GM18867 (cell line): ENCODE measurements at regions not wholly inside any gene's neighbourhood (a gene's known extent, or its start where the extent isn't known, plus 50 kb on each side); places are given as distances from the start of the nearest gene placed in this dataset.

Experiments used
- ATAC-seq: cut with Tn5 transposase; IDR thresholded peaks from one replicate; pipeline ENCODE4 v1.9.1; 2021; ENCODE audit warnings: mild to moderate bottlenecking, moderate library complexity; ENCODE audit not compliant: unreplicated experiment

DNA sequence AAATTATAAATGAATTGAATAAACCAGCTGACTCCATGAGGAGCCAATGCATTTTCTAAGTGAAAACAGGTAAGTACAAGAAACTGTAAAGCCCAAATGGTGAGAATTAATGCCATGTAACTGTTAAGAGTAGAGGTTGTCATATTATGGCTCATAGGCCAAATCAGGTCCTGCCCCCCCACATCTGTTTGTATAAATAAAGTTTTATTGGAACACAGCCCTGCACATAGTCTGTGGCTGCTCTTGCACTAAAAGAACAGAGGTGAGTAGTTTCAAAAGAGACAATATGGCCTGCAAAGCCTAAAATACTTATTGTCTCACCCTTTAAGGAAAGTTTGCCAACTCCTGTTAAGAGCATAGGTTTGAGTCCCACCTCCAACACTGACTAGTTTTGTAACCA, 140.5 kb upstream of the SRRM4 start:
- ATAC-seq: no peak

DNA sequence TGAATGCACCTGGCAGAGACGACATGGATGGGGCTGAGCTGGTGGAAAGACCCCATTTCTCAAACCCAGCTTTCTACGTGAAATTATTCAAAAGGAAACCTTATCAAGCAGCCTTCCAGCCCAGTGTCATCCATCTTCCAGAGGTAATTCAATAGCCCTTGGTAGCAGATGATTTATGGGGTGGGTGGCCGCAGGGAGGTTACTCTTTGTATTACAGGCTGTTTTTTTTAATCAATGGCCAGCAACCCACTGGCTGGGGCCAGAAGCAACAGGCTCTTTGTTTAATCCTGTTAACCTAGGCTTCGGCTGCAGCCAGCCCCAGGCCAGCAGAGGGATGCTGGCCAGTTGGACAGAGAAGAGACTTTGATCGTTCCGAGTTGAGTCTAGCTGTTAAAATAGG, 139.8 kb upstream of the SRRM4 start:
- no peak for ATAC-seq

DNA sequence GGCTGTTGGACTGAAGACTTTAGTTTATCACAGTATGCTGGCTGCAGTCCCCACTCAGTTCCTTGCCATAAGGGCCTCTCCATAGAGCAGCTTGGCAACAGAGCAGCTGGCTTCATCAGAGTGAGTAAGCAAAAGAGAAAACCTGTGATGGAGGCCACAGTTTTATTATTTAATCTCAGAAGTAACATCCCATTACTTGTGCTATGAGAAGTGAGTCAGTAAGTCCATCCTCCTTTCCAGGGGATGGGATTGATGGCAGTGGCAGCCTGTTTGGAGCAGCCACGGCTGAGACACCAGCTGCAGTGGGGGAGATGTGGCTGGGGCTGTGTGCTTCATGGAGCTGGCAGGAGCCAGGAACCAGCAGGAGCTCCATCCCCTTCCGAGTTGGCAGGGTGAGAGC, 138.5 kb upstream of the SRRM4 start:
- ATAC-seq: no peak

DNA sequence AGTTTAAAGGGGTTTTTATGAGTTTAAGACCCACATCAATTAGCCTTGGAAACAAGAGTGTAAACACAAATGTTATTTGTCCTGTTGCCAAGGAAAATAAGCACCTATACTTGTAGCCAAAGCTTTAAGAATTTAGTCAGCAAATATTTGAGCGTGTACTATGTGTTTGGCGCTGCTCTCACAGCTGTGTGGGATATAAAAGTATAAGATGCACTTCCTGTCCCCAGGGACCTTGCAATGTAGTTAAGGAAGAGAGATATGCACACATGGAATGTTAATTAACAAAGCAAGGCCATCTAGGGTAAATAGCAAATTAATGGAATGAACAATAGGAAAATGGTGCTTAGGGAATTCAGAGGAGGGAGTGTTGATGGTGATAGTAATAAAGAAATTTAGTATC, 134.9 kb upstream of the SRRM4 start:
- no peak for ATAC-seq

DNA sequence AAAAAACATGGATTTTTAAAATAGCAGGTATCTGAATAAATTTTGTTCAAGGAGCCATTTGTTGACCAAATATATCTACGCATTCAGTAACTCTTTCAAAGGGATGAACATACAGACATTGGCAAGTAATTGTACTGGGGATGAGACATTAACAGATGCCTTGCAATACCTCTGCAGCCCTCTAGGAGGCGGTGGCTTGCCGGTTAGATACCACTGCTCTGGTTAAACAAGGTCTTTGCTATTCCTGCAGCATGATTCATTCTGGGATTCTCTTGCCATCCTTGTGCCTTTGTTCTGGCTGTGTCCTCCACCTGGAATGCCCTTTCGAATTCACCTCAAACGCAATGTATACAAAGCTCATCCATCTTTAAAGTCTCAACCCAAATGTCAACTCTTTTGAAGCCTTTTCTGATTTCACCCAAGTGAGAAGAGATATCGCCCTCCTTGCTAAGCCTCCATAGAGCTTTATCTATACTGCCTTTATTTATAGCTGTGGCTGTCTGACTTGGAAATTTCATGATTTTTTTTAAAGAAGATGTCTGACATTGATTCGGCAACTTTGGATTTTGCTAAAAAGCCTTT, 131.0 kb upstream of the SRRM4 start:
- no peak for ATAC-seq

DNA sequence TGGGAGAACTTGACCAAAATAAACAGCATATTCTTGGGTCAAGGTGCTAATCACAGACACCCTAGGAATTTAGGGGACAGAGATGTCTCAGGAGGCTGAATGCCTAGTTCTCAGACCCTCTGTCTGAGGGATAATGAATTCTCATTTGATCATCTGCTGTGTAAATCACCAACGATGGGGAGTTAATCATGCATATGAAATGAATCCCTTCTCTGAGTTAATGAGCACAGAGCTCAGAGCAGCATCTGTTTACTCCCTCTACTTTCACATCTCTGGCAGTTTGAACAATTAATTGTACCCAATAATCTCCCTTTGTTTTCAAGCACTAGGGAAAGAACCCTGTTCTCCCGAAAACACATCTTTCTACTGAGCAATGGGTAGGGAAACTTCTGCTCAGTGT, 129.4 kb upstream of the SRRM4 start:
- ATAC-seq: no peak

DNA sequence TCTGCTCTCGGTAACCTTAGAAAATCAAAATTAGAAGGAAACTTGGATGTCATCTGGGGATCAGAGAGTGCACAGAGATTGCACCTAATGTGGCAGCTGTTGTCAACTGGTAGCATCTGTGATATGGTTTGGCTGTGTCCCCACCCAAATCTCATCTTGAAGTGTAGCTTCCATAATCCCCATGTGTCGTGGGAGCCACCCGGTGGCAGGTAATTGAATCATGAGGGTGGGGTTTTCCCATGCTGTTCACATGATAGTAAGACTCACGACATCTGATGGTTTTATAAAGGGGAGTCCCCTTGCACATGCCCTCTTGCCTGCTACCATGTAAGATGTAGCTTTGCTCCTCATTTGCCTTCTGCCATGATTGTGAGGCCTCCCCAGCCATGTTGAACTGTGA, 127.7 kb upstream of the SRRM4 start:
- ATAC-seq: no peak

DNA sequence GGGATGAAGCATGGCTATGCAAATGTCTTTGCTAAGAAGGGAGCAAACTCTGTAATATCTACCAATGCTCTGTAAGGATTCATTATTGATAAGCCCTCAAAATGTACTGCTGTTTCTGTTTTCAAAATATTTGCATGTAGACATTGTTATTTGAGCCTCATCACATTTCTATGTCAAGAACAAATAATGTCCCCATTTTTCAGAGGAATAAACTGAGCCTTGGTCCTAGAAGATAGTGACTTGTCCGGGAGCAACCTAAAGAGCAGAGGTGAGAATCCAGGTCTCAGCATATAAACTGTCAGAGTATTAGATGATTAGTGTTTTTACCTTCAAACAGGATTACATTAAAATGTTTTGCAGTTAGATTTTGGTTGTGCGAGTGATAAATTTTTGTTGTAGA, 125.5 kb upstream of the SRRM4 start:
- ATAC-seq: no peak

DNA sequence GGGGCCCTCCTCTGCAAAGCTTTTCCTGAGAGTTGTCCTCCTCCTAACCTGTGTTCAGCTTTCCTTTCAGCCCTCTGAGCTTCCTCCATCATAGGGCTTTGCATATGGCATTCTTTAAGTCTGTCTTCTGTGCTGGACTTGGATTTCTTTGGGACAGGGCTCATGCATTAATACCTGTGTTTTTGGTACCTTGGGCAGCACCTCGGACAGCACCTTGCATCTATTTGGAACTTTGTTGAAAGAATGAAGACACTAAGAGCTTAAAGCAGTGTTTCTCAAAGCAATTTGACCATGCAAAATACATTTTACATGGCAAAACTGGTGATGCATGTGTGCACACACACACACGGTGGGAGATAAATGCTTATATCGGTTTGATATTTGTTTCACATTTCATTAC, 115.0 kb upstream of the SRRM4 start:
- no peak for ATAC-seq

DNA sequence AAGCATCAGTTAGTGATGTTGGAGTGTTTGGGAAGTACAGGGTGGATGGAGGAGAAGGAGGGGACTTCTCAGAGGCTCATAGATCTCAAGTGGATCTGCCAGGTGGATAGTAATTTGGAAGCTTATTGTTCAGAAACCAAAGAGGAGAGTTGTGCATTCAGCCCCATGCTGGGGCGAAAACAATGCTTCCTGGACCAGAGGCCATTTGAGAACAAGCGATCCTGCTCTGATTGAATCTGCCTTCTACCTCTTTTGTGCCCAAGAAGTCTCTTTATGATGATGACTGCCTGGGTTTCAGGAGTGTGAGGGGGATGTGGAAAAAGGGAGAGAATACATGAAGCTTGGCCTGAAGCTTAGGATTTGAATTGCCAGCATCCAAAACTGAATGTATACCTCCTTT, 110.8 kb upstream of the SRRM4 start:
- no peak for ATAC-seq

DNA sequence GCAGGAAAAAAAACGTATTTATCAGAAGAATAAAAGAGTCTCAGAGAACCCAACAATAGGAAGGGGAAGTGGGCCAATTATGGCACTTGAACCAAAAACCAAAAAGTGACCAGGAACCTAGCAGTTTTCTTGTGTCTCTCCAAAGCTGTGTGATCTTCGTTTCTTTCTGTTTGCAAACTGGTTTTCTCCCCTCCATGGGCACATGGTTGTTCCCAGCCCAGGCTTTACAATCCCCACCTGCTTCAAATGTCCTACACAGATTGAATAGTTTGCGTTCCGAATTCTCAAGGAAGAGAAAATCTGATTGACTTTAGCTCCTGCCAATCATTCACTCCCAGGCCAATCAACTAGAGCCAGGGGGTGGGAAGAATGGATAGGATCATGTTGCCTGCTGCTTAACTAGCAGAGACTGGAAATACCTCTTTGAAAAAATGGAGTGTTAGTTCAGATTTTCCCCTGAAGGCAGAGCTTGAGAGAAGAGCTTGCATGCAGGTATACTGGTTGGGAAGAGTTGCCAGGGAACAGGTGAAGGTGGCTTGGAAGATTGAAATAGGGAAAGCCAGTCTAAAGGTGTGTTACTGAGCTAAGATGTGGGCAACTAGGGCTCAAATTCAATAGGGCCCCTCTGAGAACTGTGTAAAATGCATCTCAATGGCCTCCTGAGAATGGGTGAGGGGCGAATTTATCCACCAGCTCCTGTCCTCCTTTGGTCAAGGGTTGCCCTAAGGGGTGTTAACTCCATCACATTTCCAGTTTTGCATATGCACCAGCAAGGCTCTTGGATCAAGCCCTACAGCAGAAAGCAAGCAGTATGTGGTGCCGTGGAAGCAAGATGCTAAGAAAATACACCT, 106.4 kb upstream of the SRRM4 start:
- ATAC-seq: no peak

DNA sequence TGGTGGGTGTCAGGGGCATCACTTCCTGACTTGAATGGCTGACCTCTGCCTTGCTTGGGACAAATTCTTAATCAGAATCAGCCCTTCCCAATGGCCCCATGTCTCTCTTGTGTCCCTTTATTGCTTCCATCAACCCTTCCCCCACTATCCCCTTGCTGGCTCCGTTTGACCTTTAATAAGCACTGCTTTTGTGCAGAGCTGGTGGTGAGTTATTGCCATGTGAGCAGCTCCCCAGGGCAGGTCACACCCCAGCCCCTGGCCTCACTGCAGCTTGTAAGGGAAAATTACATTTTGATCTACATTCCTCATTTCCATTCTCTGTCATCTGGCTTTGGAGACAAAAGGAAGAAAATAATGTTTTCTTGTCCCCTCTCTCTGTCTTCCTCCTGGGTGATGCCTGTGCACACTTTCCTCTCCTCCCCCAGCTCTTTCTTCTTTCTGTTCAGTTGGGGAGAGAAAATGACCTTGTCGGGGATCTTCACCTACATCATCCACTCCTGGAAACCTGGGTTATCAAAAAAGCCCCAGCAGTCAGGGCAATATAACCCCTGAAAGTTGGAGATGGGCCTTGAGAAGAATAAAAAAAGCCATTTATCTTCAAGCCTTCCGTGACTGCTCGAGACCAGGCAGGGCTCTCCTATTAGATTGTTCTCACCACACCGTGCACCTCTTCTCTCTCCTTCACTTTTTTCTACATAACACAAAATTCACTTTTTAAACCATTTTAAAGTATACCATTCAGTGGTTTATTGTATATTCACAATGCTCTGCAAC, 100.4 kb upstream of the SRRM4 start:
- ATAC-seq: no peak

DNA sequence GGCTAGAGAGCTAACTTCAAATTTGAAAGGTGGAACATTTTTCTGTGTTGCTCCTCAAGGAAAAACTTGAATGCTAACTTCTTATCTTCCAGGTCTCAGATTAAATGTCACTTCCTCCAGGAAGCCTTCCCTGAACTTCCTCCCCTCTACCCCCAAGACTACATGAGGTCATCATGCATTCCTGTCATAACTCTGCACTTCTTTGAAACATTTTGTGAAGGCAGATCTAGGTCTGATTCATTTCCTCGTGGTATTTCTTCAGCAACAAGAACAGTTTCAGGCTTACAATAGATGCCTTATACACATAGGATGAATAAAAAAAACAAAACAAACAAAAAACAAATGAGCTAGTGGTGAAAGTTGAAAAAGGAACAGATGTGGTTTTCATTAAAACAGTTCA, 97.1 kb upstream of the SRRM4 start:
- no peak for ATAC-seq

DNA sequence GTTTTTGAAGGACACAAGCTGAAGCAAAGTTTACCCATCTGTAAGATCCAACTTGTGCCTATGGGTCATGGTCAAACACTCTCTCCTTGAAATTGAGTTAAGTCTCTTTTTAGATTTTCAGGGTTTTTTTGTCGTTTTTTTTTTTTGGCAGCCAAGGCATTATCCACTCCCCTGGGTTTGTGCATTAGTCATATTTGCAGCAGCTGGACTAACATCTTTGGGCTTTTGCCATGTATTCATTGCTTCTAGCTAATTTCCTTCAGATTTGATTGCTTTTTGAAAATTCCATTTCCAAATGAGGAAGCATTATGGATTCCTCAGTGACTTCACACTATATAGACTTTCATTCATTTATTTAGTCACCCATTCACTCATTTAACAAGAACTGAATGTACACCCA, 80.3 kb upstream of the SRRM4 start:
- ATAC-seq: no peak

DNA sequence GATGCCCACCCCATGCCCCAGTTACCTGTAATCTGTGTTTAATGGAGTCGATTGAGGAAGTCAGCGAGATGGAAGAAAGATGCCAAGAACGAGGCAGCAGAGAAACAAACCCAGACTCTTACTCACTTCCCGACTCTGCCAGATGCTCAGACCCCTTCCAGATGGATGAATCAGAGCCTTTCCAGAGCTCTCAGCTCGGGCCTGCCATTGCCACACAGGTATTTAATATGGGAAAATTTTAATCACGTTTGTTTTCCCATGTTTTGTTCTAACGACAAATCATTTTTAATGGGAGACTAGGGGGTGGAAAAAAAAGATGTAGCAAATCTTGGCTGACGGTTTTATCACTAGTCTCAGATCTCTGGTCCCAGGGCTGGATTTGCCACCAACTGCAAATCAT, 72.5 kb upstream of the SRRM4 start:
- no peak for ATAC-seq

DNA sequence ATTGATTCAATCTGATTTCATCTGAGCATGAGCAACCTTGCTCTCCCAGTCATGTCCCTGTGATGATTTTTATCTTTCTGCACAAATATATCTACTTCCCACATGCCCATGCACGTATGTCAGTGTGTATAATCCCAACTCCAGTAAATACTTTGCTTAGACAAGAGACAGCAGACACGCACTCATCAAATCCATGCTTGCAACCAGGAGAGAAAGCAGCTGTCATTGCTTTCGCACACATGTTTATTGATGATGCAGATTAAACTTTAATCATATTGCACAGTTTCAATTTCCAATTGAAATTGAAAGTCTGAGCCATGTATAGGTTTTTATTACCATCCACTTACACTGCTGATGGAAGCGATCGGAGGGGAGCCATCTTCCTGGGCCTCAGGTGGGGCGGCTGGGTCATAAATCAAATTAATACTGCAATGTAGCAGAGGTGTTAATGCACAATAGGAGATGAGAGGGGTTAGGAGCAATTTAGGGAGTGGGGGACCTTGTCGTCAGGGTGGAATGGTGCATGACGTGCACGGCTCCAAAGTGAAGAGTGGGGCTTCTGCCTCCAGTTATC, 68.6 kb upstream of the SRRM4 start:
- ATAC-seq: no peak

DNA sequence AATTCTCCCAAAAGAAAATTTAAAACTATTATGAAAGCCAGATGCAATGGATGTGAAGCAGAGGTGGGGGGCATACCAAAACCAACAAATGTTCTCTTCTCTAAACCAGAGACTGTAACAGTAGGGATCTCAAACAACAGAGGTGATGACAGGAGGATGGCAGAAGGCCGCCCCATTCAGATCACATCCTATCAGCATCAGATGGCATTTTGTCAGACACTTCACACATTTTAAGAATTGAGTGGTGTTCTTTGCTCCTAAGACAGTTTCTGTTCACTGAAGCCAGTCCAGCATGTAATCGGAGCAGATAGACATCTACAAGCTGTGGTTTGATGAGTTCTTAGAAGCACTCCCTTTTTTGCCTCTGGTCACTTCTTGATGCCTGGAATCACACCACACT, 59.6 kb upstream of the SRRM4 start:
- ATAC-seq: no peak

DNA sequence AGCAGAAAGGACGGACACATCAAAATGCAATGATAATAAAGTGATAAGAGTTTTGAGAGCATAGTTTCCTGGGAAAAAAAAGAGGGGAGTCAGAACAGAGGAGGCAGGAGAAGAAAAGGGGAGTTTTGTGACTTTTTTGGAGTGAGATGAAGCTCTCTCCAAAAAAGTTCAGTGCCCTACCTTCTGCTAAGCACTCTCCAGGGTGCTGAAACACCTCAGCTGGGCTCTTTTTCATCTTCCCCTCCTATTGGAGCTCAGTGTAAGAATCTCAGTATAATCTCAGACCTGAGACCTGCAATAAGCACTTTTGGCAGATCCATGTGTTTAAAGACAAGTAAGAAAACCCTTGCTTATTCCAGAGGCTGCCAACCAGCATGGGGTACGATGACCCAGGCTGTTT, 58.9 kb upstream of the SRRM4 start:
- ATAC-seq: no peak

DNA sequence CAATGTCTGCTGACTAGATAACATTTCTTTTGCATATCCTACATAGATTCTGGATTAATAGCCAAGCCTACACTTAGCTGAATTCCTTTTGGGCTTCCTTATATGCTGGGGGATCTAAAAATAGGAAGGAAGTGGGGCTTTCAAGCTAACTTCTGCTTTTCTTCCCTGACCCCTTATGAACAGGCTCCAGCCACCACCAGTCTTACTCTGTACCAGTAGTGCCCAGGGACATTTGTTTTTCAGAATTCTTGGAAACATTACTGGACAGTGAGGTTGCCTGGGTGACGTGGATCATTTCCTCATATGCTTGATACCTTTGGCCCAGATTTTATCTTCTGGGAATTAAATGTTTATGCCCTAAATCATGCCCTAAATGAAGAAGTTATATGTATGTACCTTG, 55.9 kb upstream of the SRRM4 start:
- no peak for ATAC-seq

DNA sequence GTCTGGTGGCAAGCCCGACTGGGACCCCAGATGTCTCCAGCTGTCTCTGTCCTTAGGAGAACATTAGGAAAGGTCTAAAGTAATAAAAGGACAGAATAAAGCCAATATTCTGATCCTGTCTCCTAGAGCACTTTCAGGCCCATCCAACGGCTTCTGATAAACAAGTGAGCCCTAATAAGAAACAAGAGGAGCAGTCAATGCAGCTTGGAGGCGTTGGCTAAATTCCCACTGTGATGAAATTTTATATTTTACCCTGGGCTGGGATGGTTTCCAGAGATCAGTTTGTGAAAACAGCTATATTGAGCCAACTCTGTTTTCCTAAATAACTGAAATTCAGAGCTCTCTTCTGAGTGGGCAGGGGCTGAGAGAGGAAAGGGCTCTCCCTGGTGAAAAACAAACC, 55.5 kb upstream of the SRRM4 start:
- no peak for ATAC-seq
